ENCODE measurements at regions not wholly inside any gene's neighbourhood (a gene's known extent, or its start where the extent isn't known, plus 50 kb on each side); places are given as distances from the start of the nearest gene placed in this dataset.

DNA sequence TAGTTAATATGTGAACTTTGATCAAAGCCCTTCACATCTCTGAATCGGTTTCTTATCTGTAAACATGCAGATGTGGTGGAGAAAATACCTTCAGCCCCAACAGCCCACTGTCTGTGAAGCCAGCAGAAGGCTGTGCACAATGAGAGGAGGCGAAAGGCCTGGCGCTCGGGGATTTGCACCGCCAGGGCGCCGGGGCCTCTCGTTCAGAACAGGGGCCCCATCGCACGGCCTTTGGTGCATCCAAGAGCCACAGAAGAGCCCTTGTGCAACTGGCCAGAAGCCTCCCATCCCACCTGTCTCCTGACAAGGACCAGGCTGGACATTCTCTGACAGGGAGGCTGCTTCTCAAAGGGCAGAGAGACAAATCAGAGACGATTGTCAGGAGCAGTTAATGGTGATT lies 407.2 kb upstream of the MYT1L start:
- 88 to 94% (median 91%) methylated on average over 11 of the region's 11 CpGs for WGBS, 3 donors
- no peaks in the 10 kb centered on the region for H3K36me3 ChIP-seq (ENCODE audit: insufficient read depth in 1 of 2, low read depth in 1 of 2)
- no peak overlapping the region for H3K27ac ChIP-seq
- TF ChIP-seq, protein P1, sequence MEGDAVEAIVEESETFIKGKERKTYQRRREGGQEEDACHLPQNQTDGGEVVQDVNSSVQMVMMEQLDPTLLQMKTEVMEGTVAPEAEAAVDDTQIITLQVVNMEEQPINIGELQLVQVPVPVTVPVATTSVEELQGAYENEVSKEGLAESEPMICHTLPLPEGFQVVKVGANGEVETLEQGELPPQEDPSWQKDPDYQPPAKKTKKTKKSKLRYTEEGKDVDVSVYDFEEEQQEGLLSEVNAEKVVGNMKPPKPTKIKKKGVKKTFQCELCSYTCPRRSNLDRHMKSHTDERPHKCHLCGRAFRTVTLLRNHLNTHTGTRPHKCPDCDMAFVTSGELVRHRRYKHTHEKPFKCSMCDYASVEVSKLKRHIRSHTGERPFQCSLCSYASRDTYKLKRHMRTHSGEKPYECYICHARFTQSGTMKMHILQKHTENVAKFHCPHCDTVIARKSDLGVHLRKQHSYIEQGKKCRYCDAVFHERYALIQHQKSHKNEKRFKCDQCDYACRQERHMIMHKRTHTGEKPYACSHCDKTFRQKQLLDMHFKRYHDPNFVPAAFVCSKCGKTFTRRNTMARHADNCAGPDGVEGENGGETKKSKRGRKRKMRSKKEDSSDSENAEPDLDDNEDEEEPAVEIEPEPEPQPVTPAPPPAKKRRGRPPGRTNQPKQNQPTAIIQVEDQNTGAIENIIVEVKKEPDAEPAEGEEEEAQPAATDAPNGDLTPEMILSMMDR (IDR thresholded peaks at IDR 0.05) = no peak
- peaks cover 4% of the 10 kb centered on the region for H3K4me1 ChIP-seq
- no peak overlapping the region for H3K4me3 ChIP-seq
- intact Hi-C loops (cut with DNase I) = loop anchor here in 1 of 2 donors (10.0 kb wide), 1 partner anchor 1047 kb away; no protein-coding TSS in a partner anchor
- H3K9me3 ChIP-seq = no peaks in the 10 kb centered on the region
- DNase-seq (no peak), ATAC-seq (no peak)
- no peaks in the 10 kb centered on the region for H3K27me3 ChIP-seq (ENCODE audit: insufficient read depth in 3 of 3, low read length in 2 of 3)

DNA sequence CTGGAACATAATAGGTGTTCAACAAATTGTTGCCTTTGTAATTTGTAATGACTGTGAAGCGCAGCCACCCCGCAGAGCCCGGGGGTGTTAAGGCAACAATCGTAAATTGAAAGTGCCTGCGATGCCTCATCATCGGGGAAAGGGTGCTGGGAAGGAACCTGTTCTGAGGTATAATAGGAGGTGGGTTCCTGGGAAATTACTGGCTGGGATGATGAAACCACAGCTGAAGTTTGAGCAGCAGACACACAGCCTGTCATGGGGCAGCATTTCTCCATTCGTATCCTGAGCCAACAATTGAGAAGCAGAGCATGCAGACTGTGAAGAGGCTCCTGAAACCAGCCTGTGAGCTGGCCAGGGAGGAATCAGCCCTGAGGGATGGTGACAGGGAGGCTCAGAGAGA lies 404.0 kb upstream of the MYT1L start:
- no peak overlapping the region for H3K27ac ChIP-seq
- TF ChIP-seq, protein P1 (IDR thresholded peaks at IDR 0.05) = no peak
- H3K4me3 ChIP-seq = no peak overlapping the region
- no peaks in the 10 kb centered on the region for H3K9me3 ChIP-seq
- H3K27me3 ChIP-seq (ENCODE audit: insufficient read depth in 3 of 3, low read length in 2 of 3) = no peaks in the 10 kb centered on the region
- ATAC-seq (no peak), DNase-seq (no peak)
- no peaks in the 10 kb centered on the region for H3K4me1 ChIP-seq
- intact Hi-C loops (cut with DNase I) = loop anchor here in 1 of 2 donors (10.0 kb wide), 1 partner anchor 1050 kb away; no protein-coding TSS in a partner anchor
- WGBS, 3 donors = 68 to 81% (median 77%) methylated on average over 7 of the region's 7 CpGs
- no peaks in the 10 kb centered on the region for H3K36me3 ChIP-seq (ENCODE audit: insufficient read depth in 1 of 2, low read depth in 1 of 2)

DNA sequence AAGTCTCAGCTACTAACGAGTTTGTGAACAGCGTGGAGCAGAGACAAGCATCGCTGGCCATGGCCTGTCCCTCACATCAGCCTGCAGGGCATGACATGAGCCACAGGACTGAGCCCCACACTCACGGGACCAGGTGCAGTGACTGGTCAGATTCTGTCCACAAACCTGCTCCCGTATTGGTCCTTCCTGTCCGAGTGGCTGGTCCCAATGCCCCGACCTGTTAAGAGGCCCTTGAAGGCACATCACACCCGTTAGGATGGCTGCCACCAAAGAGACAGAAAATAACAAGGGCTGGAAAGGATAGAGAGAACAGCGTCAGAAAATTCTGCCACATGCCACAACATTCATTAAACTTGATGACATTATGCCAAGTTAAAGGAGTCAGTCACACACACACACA lies 403.2 kb upstream of the MYT1L start:
- H3K27me3 ChIP-seq (ENCODE audit: insufficient read depth in 3 of 3, low read length in 2 of 3) = no peaks in the 10 kb centered on the region
- no peak overlapping the region for H3K4me3 ChIP-seq
- H3K36me3 ChIP-seq (ENCODE audit: insufficient read depth in 1 of 2, low read depth in 1 of 2) = no peaks in the 10 kb centered on the region
- intact Hi-C loops (cut with DNase I) = loop anchor here in 1 of 2 donors (10.0 kb wide), 1 partner anchor 1050 kb away; no protein-coding TSS in a partner anchor
- no peaks in the 10 kb centered on the region for H3K4me1 ChIP-seq
- DNase-seq (no peak), ATAC-seq (no peak)
- H3K9me3 ChIP-seq = no peaks in the 10 kb centered on the region
- 83 to 85% (median 84%) methylated on average over 9 of the region's 9 CpGs for WGBS, 3 donors
- no peak overlapping the region for H3K27ac ChIP-seq
- TF ChIP-seq, protein P1 (IDR thresholded peaks at IDR 0.05) = no peak

DNA sequence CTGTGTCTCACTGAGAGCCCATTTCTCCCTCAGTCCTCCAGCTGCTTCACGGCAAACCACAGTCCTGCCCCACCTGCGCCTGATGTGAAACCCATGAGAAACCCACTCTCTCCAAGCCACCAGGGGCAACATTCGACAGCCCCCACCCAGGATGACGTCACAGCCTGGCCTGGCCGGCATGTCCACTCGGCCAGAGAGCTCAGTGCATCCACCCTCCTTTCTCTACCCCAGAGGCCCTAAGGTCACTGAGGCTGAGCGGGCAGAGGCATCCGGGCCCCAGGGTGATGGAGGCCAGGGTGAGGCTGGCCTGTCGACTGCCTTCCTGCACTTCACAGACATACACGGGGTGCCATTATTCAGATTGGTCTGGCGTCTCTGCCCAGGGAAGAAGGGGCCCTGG lies 402.7 kb upstream of the MYT1L start:
- Histone ChIP-seq H3K4me3 (no peak overlapping the region), H3K9me3 (no peaks in the 10 kb centered on the region), H3K36me3 (ENCODE audit: insufficient read depth in 1 of 2, low read depth in 1 of 2) (no peaks in the 10 kb centered on the region), H3K27ac (no peak overlapping the region), H3K4me1 (no peaks in the 10 kb centered on the region), H3K27me3 (ENCODE audit: insufficient read depth in 3 of 3, low read length in 2 of 3) (no peaks in the 10 kb centered on the region)
- ATAC-seq = no peak
- intact Hi-C loops (cut with DNase I) = loop anchor here in 1 of 2 donors (10.0 kb wide), 1 partner anchor 1051 kb away; no protein-coding TSS in a partner anchor
- 81 to 87% (median 85%) methylated on average over 10 to 11 of the region's 11 CpGs for WGBS, 3 donors
- TF ChIP-seq, protein P1 (IDR thresholded peaks at IDR 0.05) = no peak
- DNase-seq = no peak
